Neural progenitor cell (in vitro differentiated cells): ENCODE measurements at regions not wholly inside any gene's neighbourhood (a gene's known extent, or its start where the extent isn't known, plus 50 kb on each side); places are given as distances from the start of the nearest gene placed in this dataset.

Experiments
- DNase-seq: peaks from one replicate; pipeline ENCODE4 v3.0.0-alpha.2; 2016; ENCODE audit warnings: low spot score
- H2AFZ ChIP-seq: fragments of 200-600 bp; sonication (generic); replicated peaks from 2 replicates; pipeline ENCODE4 v1.6.1; 2016; ENCODE audit warnings: antibody characterized with exemption
- H3F3A ChIP-seq: fragments of 200-600 bp; sonication (generic); 2 replicates; pipeline ENCODE4 v1.6.1; 2016; ENCODE audit warnings: antibody characterized with exemption, low read depth
- H3K27ac ChIP-seq: fragments of 200-600 bp; sonication (generic); 2 replicates; pipeline ENCODE4 v1.5.1; 2016; ENCODE audit warnings: mild to moderate bottlenecking
- H3K27me3 ChIP-seq: fragments of 200-600 bp; sonication (generic); 2 replicates; pipeline ENCODE4 v1.6.1; 2016; ENCODE audit warnings: mild to moderate bottlenecking, moderate library complexity
- H3K36me3 ChIP-seq: fragments of 200-600 bp; sonication (generic); 2 replicates; pipeline ENCODE4 v1.5.1; 2016
- H3K4me1 ChIP-seq: fragments of 200-600 bp; sonication (generic); 2 replicates; pipeline ENCODE4 v1.6.1; 2016; ENCODE audit warnings: mixed run types
- H3K4me2 ChIP-seq: fragments of 200-600 bp; sonication (generic); 2 replicates; pipeline ENCODE4 v1.6.1; 2016
- H3K4me3 ChIP-seq: fragments of 200-600 bp; sonication (generic); 2 replicates; pipeline ENCODE4 v1.5.1; 2016
- H3K79me2 ChIP-seq: fragments of 200-600 bp; sonication (generic); 2 replicates; pipeline ENCODE4 v1.6.1; 2016; ENCODE audit warnings: low read depth
- H3K9ac ChIP-seq: fragments of 200-600 bp; sonication (generic); 2 replicates; pipeline ENCODE4 v1.6.1; 2016
- H3K9me3 ChIP-seq: fragments of 200-600 bp; sonication (generic); 2 replicates; pipeline ENCODE4 v1.5.1; 2016; ENCODE audit warnings: low read depth
- H4K20me1 ChIP-seq: fragments of 200-600 bp; sonication (generic); 2 replicates; pipeline ENCODE4 v1.6.1; 2016; ENCODE audit warnings: low read depth
- H3K27ac Mint-ChIP-seq: 3 replicates; pipeline ENCODE4 v1.8.0; 2021; ENCODE audit warnings: mixed read lengths
- H3K27me3 Mint-ChIP-seq: 2 replicates; pipeline ENCODE4 v1.8.0; 2022; ENCODE audit warnings: low read depth, mild to moderate bottlenecking, inconsistent platforms, moderate library complexity, mixed read lengths; ENCODE audit not compliant: insufficient read depth
- H3K36me3 Mint-ChIP-seq: 3 replicates; pipeline ENCODE4 v1.8.0; 2021; ENCODE audit warnings: mixed read lengths
- H3K4me1 Mint-ChIP-seq: 3 replicates; pipeline ENCODE4 v1.8.0; 2021; ENCODE audit warnings: mixed read lengths
- H3K4me3 Mint-ChIP-seq: 3 replicates; pipeline ENCODE4 v1.8.0; 2021; ENCODE audit warnings: mild to moderate bottlenecking, moderate library complexity, mixed read lengths
- H3K9me3 Mint-ChIP-seq: 3 replicates; pipeline ENCODE4 v1.8.0; 2020; ENCODE audit warnings: mixed read lengths
- EZH2 ChIP-seq: fragments of 200-600 bp; sonication (generic); IDR thresholded peaks from 2 replicates; pipeline ENCODE4 v1.6.1; 2017; ENCODE audit warnings: antibody characterized with exemption, mild to moderate bottlenecking, moderate library complexity
- EZH2phosphoT487 ChIP-seq: fragments of 200-600 bp; sonication (generic); IDR thresholded peaks from 2 replicates; pipeline ENCODE4 v1.6.1; 2017; ENCODE audit warnings: antibody characterized with exemption
- TF ChIP-seq, protein P1 (sequence below): fragments of 200-600 bp; sonication (generic); IDR thresholded peaks from 2 replicates; pipeline ENCODE4 v1.5.1; 2017; ENCODE audit warnings: antibody characterized with exemption, mild to moderate bottlenecking

DNA sequence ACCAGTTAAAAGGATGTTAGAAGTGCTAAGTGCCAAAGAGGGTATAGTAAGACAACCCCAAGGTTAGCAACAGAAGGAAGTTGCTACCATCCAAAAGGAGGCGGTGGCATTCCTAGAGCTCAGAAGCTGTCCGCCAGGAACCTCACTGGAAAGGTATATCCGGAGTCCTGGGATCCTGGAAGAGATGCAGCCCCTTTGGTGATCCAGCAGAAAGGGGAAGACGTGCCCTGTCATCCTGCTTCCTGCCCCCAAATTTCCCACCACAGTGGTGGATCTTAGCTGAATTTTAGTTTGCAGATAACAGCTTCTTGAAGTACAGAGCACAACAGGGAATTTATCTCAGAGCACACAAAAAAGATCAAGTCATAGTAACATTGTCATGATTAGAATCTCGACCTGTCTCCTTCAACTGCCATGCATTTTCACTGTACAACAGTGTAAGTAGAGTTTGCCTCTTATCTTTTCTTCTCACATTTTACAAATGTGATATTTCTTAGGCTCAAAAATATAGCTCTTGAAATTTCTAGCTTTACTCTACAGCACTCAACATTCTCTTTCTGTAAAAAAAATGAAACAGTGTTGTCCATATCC is 526.3 kb downstream of the SOX5 start:
- H3K27me3 Mint-ChIP-seq = peaks cover 2% of the 10 kb centered on the region
- Histone ChIP-seq H3K4me1 (no peaks in the 10 kb centered on the region), H3K4me2 (no peak overlapping the region), H3K9ac (no peak overlapping the region), H3K9me3 (no peaks in the 10 kb centered on the region), H3F3A (no peaks in the 10 kb centered on the region), H3K27me3 (no peaks in the 10 kb centered on the region), H2AFZ (no peak overlapping the region), H4K20me1 (no peaks in the 10 kb centered on the region), H3K4me3 (no peak overlapping the region), H3K79me2 (no peaks in the 10 kb centered on the region), H3K27ac (no peak overlapping the region), H3K36me3 (no peaks in the 10 kb centered on the region)
- DNase-seq = no peak
- no peaks in the 10 kb centered on the region for H3K36me3 Mint-ChIP-seq
- H3K27ac Mint-ChIP-seq = no peak overlapping the region
- TF ChIP-seq EZH2 (no peak), EZH2phosphoT487 (no peak)
- TF ChIP-seq, protein P1, sequence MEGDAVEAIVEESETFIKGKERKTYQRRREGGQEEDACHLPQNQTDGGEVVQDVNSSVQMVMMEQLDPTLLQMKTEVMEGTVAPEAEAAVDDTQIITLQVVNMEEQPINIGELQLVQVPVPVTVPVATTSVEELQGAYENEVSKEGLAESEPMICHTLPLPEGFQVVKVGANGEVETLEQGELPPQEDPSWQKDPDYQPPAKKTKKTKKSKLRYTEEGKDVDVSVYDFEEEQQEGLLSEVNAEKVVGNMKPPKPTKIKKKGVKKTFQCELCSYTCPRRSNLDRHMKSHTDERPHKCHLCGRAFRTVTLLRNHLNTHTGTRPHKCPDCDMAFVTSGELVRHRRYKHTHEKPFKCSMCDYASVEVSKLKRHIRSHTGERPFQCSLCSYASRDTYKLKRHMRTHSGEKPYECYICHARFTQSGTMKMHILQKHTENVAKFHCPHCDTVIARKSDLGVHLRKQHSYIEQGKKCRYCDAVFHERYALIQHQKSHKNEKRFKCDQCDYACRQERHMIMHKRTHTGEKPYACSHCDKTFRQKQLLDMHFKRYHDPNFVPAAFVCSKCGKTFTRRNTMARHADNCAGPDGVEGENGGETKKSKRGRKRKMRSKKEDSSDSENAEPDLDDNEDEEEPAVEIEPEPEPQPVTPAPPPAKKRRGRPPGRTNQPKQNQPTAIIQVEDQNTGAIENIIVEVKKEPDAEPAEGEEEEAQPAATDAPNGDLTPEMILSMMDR = no peak
- H3K4me1 Mint-ChIP-seq = no peaks in the 10 kb centered on the region
- H3K4me3 Mint-ChIP-seq = no peak overlapping the region
- peaks cover 2% of the 10 kb centered on the region for H3K9me3 Mint-ChIP-seq

DNA sequence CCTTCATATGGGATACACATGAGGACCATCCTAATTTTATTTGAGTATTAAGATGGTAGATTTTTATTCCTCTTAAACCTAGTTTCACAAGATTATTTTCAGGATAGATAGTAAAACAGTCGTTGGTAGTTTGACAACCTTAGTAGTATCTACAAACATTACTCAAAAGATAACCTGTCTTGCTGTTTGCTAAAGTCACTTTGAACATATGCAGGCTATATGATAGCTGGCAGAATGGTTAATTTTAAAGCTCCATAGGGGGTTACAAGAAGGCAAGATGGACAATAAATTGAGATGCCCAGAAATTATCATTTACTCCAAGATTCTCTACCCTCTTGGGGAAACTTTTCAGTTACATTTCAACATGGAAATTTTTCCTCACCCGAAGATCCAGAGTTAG is 525.7 kb downstream of the SOX5 start:
- Histone ChIP-seq H3K9me3 (no peaks in the 10 kb centered on the region), H3F3A (no peaks in the 10 kb centered on the region), H3K27ac (no peak overlapping the region), H3K27me3 (no peaks in the 10 kb centered on the region), H4K20me1 (no peaks in the 10 kb centered on the region), H3K9ac (no peak overlapping the region), H3K36me3 (no peaks in the 10 kb centered on the region), H2AFZ (no peak overlapping the region), H3K4me1 (no peaks in the 10 kb centered on the region), H3K4me2 (no peak overlapping the region), H3K4me3 (no peak overlapping the region), H3K79me2 (no peaks in the 10 kb centered on the region)
- Mint-ChIP-seq H3K36me3 (no peaks in the 10 kb centered on the region), H3K4me3 (no peak overlapping the region), H3K27me3 (peaks cover 2% of the 10 kb centered on the region), H3K4me1 (no peaks in the 10 kb centered on the region), H3K9me3 (peaks cover 2% of the 10 kb centered on the region), H3K27ac (no peak overlapping the region)
- TF ChIP-seq, protein P1 = no peak
- TF ChIP-seq EZH2 (no peak), EZH2phosphoT487 (no peak)
- no peak for DNase-seq

DNA sequence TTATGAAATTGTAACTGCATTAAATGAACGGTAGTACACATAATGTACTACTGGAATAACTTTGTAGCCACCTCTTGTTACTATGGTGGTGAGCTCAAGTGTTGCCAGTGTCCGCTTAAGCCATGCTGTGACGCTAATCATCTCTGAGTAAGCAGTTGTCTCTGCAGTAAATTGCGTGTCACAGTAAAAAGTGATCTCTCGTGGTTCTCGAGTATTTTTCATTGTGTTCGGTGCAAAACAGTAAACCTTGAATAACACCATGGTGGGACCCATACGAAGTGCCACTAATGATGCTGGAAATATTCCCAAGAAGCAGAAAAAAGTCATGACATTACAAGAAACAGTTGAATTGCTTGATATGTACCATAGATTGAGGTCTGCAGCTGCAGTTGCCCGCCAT is 524.8 kb downstream of the SOX5 start:
- Histone ChIP-seq H2AFZ (no peak overlapping the region), H3K4me2 (no peak overlapping the region), H3K4me1 (no peaks in the 10 kb centered on the region), H4K20me1 (no peaks in the 10 kb centered on the region), H3K27ac (no peak overlapping the region), H3K36me3 (no peaks in the 10 kb centered on the region), H3K9ac (no peak overlapping the region), H3K4me3 (no peak overlapping the region), H3F3A (no peaks in the 10 kb centered on the region), H3K79me2 (no peaks in the 10 kb centered on the region), H3K9me3 (no peaks in the 10 kb centered on the region), H3K27me3 (no peaks in the 10 kb centered on the region)
- Mint-ChIP-seq H3K4me1 (no peaks in the 10 kb centered on the region), H3K9me3 (no peaks in the 10 kb centered on the region), H3K27me3 (peaks cover 2% of the 10 kb centered on the region), H3K27ac (no peak overlapping the region), H3K36me3 (no peaks in the 10 kb centered on the region), H3K4me3 (no peak overlapping the region)
- no peak for DNase-seq
- TF ChIP-seq, protein P1 = no peak
- TF ChIP-seq EZH2phosphoT487 (no peak), EZH2 (no peak)
